ENCODE measurements at regions not wholly inside any gene's neighbourhood (a gene's known extent, or its start where the extent isn't known, plus 50 kb on each side); places are given as distances from the start of the nearest gene placed in this dataset.

GRCh38 chr17:33515974-33516373 lies 222.9 kb upstream of the ASIC2 start:
- H3K4me1 Mint-ChIP-seq (ENCODE audit: insufficient read depth, unreplicated experiment): no peaks in the 10 kb centered on the region
- TF ChIP-seq CTCF (IDR thresholded peaks at IDR 0.05; ENCODE audit: unreplicated experiment): no peak

GRCh38 chr17:33516645-33517044 lies 223.6 kb upstream of the ASIC2 start:
- Mint-ChIP-seq H3K4me1 (ENCODE audit: insufficient read depth, unreplicated experiment) (no peaks in the 10 kb centered on the region), H3K4me3 (ENCODE audit: unreplicated experiment) (no peak overlapping the region), H3K9me3 (ENCODE audit: unreplicated experiment) (peaks cover 14% of the 10 kb centered on the region), H3K36me3 (ENCODE audit: insufficient read depth, unreplicated experiment) (no peaks in the 10 kb centered on the region), H3K27me3 (ENCODE audit: insufficient read depth, unreplicated experiment) (no peaks in the 10 kb centered on the region), H3K27ac (ENCODE audit: low read depth, unreplicated experiment) (no peak overlapping the region)
- no TSS peak for BruUV-seq (replicated peaks)
- no peak for DNase-seq (ENCODE audit: unreplicated experiment)
- POLR2A ChIA-PET: no interaction called here
- CTCF ChIA-PET: no interaction called here
- intact Hi-C loops (cut with micrococcal nuclease): no loop called here
- TF ChIP-seq CTCF (IDR thresholded peaks at IDR 0.05; ENCODE audit: unreplicated experiment): no peak

More at GRCh38 chr17:33515974-33516373, 222.9 kb upstream of the ASIC2 start:
- Mint-ChIP-seq H3K9me3 (ENCODE audit: unreplicated experiment) (peaks cover 20% of the 10 kb centered on the region), H3K36me3 (ENCODE audit: insufficient read depth, unreplicated experiment) (no peaks in the 10 kb centered on the region), H3K27ac (ENCODE audit: low read depth, unreplicated experiment) (no peak overlapping the region), H3K4me3 (ENCODE audit: unreplicated experiment) (no peak overlapping the region), H3K27me3 (ENCODE audit: insufficient read depth, unreplicated experiment) (no peaks in the 10 kb centered on the region)
- intact Hi-C loops (cut with micrococcal nuclease): no loop called here
- POLR2A ChIA-PET: interaction anchor here (0.6 kb wide), 2 partner anchors 26 to 760 kb away, joined by 3 to 4 read pairs; no protein-coding TSS in a partner anchor
- CTCF ChIA-PET: no interaction called here
- no TSS peak for BruUV-seq (replicated peaks)
- DNase-seq (ENCODE audit: unreplicated experiment): no peak

GRCh38 chr17:33517746-33518145 lies 224.7 kb upstream of the ASIC2 start:
- Mint-ChIP-seq H3K27ac (ENCODE audit: low read depth, unreplicated experiment) (no peak overlapping the region), H3K4me3 (ENCODE audit: unreplicated experiment) (no peak overlapping the region), H3K36me3 (ENCODE audit: insufficient read depth, unreplicated experiment) (no peaks in the 10 kb centered on the region), H3K4me1 (ENCODE audit: insufficient read depth, unreplicated experiment) (no peaks in the 10 kb centered on the region), H3K27me3 (ENCODE audit: insufficient read depth, unreplicated experiment) (no peaks in the 10 kb centered on the region), H3K9me3 (ENCODE audit: unreplicated experiment) (peaks cover 12% of the 10 kb centered on the region)
- intact Hi-C loops (cut with micrococcal nuclease): no loop called here
- CTCF ChIA-PET: interaction anchor here (0.9 to 1.2 kb wide), 3 partner anchors 8 to 213 kb away, joined by 3 to 6 read pairs (median 3); no protein-coding TSS in a partner anchor
- DNase-seq (ENCODE audit: unreplicated experiment): no peak
- no peak for TF ChIP-seq CTCF (IDR thresholded peaks at IDR 0.05; ENCODE audit: unreplicated experiment)
- BruUV-seq (replicated peaks): no TSS peak
- POLR2A ChIA-PET: no interaction called here

GRCh38 chr17:33519692-33520091 lies 226.6 kb upstream of the ASIC2 start:
- H3K27ac Mint-ChIP-seq (ENCODE audit: low read depth, unreplicated experiment): no peak overlapping the region
- no peak overlapping the region for H3K4me3 Mint-ChIP-seq (ENCODE audit: unreplicated experiment)
- TF ChIP-seq CTCF (IDR thresholded peaks at IDR 0.05; ENCODE audit: unreplicated experiment): no peak
- BruUV-seq (replicated peaks): no TSS peak
- H3K4me1 Mint-ChIP-seq (ENCODE audit: insufficient read depth, unreplicated experiment): no peaks in the 10 kb centered on the region
- POLR2A ChIA-PET: no interaction called here
- peaks cover 13% of the 10 kb centered on the region for H3K9me3 Mint-ChIP-seq (ENCODE audit: unreplicated experiment)
- H3K27me3 Mint-ChIP-seq (ENCODE audit: insufficient read depth, unreplicated experiment): no peaks in the 10 kb centered on the region
- DNase-seq (ENCODE audit: unreplicated experiment): no peak
- H3K36me3 Mint-ChIP-seq (ENCODE audit: insufficient read depth, unreplicated experiment): no peaks in the 10 kb centered on the region
- CTCF ChIA-PET: interaction anchor here (0.7 to 2.2 kb wide), 9 partner anchors 9 to 324 kb away, joined by 3 to 8 read pairs (median 4); no protein-coding TSS in a partner anchor
- intact Hi-C loops (cut with micrococcal nuclease): no loop called here

Measured in MCF 10A (cell line).